Fibroblast of mammary gland (primary cell): ENCODE measurements at regions not wholly inside any gene's neighbourhood (a gene's known extent, or its start where the extent isn't known, plus 50 kb on each side); places are given as distances from the start of the nearest gene placed in this dataset.

ENCODE experiments used
- DNase-seq: peaks from one replicate; pipeline ENCODE4 v3.0.0-alpha.2; 2010; ENCODE audit warnings: low read depth
- H3K4me3 ChIP-seq: 2 replicates; pipeline ENCODE4 v1.5.1; 2011; ENCODE audit warnings: low read depth, mild to moderate bottlenecking, low read length, moderate library complexity; ENCODE audit not compliant: control insufficient read depth
- CTCF ChIP-seq: conservative IDR thresholded peaks from 2 replicates; pipeline ENCODE4 v1.5.1; 2011; ENCODE audit warnings: low read depth, low read length, inconsistent platforms; ENCODE audit not compliant: control insufficient read depth, insufficient read depth

GRCh38 chr10:4062751-4063150 lies 277.7 kb upstream of the KLF6 start:
- no peak for TF ChIP-seq CTCF
- H3K4me3 ChIP-seq, result no peak overlapping the region
- no peak for DNase-seq

GRCh38 chr10:4062072-4062471 lies 277.1 kb upstream of the KLF6 start:
- no peak overlapping the region for H3K4me3 ChIP-seq
- TF ChIP-seq CTCF, result no peak
- DNase-seq, result peak; percentile 86

- DNase-seq, result peak; percentile 47
- no peak overlapping the region for H3K4me3 ChIP-seq
- TF ChIP-seq CTCF, result no peak
Observed at GRCh38 chr10:4061441-4061951, 276.5 kb upstream of the KLF6 start.

GRCh38 chr10:4059471-4060138 lies 274.6 kb upstream of the KLF6 start:
- H3K4me3 ChIP-seq, result no peak overlapping the region
- no peak for DNase-seq
- TF ChIP-seq CTCF, result no peak

- DNase-seq, result no peak
- H3K4me3 ChIP-seq, result no peak overlapping the region
- no peak for TF ChIP-seq CTCF
Observed at GRCh38 chr10:4058514-4059029, 273.6 kb upstream of the KLF6 start.

GRCh38 chr10:4057725-4058513 lies 272.9 kb upstream of the KLF6 start:
- TF ChIP-seq CTCF, result no peak
- no peak overlapping the region for H3K4me3 ChIP-seq
- DNase-seq, result no peak
